HEK293T (cell line): ENCODE measurements at regions not wholly inside any gene's neighbourhood (a gene's known extent, or its start where the extent isn't known, plus 50 kb on each side); places are given as distances from the start of the nearest gene placed in this dataset.

ENCODE experiments used
- ARNT ChIP-seq: fragments of 450-650 bp; IDR thresholded peaks from 2 replicates; pipeline ENCODE4 v1.6.1; 2017; ENCODE audit warnings: mild to moderate bottlenecking
- BHLHE40 ChIP-seq: fragments of 450-650 bp; IDR thresholded peaks from 2 replicates; pipeline ENCODE4 v1.6.1; 2016; ENCODE audit warnings: mild to moderate bottlenecking, moderate library complexity, borderline replicate concordance
- CTBP1 ChIP-seq: fragments of 450-650 bp; IDR thresholded peaks from 2 replicates; pipeline ENCODE4 v1.6.1; 2016; ENCODE audit warnings: borderline replicate concordance
- ELF4 ChIP-seq: fragments of 450-650 bp; IDR thresholded peaks from 2 replicates; pipeline ENCODE4 v1.6.1; 2017; ENCODE audit warnings: antibody characterized with exemption
- FOXA1 ChIP-seq: fragments of 450-650 bp; IDR thresholded peaks from 2 replicates; pipeline ENCODE4 v1.6.1; 2016; ENCODE audit warnings: mild to moderate bottlenecking
- FOXM1 ChIP-seq: fragments of 450-650 bp; IDR thresholded peaks from 2 replicates; pipeline ENCODE4 v1.6.1; 2017; ENCODE audit warnings: mild to moderate bottlenecking, borderline replicate concordance
- HDGF ChIP-seq: fragments of 450-650 bp; IDR thresholded peaks from 2 replicates; pipeline ENCODE4 v1.6.1; 2017; ENCODE audit warnings: antibody characterized with exemption, borderline replicate concordance
- L3MBTL2 ChIP-seq: fragments of 450-650 bp; conservative IDR thresholded peaks from 2 replicates; pipeline ENCODE4 v1.6.1; 2016; ENCODE audit warnings: mild to moderate bottlenecking
- NFRKB ChIP-seq: fragments of 450-650 bp; IDR thresholded peaks from 2 replicates; pipeline ENCODE4 v1.6.1; 2016; ENCODE audit warnings: mild to moderate bottlenecking, moderate library complexity
- PKNOX1 ChIP-seq: fragments of 450-650 bp; IDR thresholded peaks from 2 replicates; pipeline ENCODE4 v1.6.1; 2016
- SP1 ChIP-seq: fragments of 450-650 bp; IDR thresholded peaks from 2 replicates; pipeline ENCODE4 v1.6.1; 2017
- SUZ12 ChIP-seq: fragments of 450-650 bp; IDR thresholded peaks from 2 replicates; pipeline ENCODE4 v1.6.1; 2016; ENCODE audit warnings: mild to moderate bottlenecking
- TARDBP ChIP-seq: fragments of 450-650 bp; IDR thresholded peaks from 2 replicates; pipeline ENCODE4 v1.6.1; 2016
- ZNF384 ChIP-seq: fragments of 450-650 bp; IDR thresholded peaks from 2 replicates; pipeline ENCODE4 v1.6.1; 2016

DNA sequence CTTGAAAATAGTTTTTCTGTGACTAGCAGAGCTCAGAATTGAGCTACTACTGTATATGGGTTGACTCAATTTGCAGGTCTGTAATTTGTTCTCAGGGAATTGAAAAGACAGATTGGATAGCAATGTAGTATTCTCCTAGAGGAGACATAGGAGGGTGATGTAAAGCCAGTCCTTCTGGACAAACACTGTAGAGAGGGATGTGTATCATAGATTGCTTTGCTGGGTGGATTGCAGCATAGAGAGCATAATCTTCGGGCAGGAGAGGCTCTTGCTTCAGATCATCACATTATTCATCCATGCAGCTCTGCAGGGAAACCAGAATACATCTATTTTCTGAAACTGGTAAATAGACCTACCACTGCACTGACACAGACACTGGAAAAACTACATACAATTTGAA, 1110.5 kb downstream of the RAPGEF2 start:
- TF ChIP-seq ELF4 (no peak), BHLHE40 (no peak), PKNOX1 (no peak), CTBP1 (no peak), ZNF384 (no peak), FOXA1 (no peak), FOXM1 (no peak), SP1 (no peak), SUZ12 (no peak), TARDBP (no peak), HDGF (no peak), NFRKB (no peak), L3MBTL2 (no peak), ARNT (no peak)
